HG02884 (cell line): ENCODE measurements at regions not wholly inside any gene's neighbourhood (a gene's known extent, or its start where the extent isn't known, plus 50 kb on each side); places are given as distances from the start of the nearest gene placed in this dataset.

Source experiments
- ATAC-seq: cut with Tn5 transposase; IDR thresholded peaks from one replicate; pipeline ENCODE4 v1.9.1; 2021; ENCODE audit warnings: mild to moderate bottlenecking, moderate library complexity; ENCODE audit not compliant: unreplicated experiment

DNA sequence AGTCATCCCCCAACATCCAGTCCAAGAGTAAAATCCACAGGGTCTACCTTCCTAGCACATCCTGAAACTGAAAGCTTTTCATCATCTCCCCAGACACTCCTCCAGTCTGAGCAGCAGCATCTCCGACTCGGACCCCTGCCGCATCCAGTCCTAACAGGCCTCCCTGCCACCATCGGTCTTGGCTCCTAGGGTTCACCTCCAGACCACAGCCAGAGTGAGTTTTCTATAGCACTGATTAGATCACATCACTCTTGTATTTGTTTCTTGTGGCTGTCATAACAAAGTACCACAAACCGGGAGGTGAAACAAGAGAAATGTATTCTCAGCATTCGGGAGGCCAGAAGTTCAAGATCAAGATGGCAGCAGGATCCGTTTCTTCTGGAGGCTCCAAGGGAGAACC, 187.8 kb downstream of the TOMM20 start:
- no peak for ATAC-seq

DNA sequence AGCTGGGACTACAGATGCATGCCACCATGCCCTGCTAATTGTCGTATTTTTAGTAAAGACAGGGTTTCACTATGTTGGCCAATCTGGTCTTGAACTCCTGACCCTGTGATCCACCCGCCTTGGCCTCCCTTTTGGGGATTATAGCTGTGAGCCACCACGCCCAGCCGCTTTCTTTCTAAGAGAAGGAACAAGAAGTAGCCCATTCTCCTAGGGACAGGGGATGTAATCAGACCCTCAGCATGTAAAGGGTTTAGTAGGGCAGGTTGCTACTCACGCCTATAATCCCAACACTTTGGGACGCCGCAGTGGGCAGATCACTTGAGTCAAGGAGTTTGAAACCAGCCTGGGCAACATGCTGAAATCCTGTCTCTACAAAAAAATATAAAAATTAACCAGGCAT, 189.7 kb downstream of the TOMM20 start:
- ATAC-seq, result no peak

DNA sequence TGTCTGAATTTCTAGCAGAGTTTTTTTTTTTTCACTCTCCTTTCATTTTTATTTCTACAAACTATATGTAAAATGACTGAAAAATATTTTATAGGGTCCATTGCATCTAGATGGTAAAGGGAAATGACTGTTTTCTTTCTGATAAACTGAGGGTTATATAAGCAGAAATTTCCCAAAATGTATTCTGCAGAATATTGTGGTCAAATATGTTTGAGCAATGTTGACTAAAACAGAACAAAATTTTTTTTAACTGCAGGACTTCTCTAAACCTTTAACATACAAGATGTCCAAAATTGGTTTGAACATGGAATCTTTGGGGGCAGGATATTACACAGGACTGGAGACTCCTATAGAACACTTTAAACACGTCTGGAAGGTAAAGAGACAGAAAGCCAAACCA, 190.5 kb downstream of the TOMM20 start:
- no peak for ATAC-seq

DNA sequence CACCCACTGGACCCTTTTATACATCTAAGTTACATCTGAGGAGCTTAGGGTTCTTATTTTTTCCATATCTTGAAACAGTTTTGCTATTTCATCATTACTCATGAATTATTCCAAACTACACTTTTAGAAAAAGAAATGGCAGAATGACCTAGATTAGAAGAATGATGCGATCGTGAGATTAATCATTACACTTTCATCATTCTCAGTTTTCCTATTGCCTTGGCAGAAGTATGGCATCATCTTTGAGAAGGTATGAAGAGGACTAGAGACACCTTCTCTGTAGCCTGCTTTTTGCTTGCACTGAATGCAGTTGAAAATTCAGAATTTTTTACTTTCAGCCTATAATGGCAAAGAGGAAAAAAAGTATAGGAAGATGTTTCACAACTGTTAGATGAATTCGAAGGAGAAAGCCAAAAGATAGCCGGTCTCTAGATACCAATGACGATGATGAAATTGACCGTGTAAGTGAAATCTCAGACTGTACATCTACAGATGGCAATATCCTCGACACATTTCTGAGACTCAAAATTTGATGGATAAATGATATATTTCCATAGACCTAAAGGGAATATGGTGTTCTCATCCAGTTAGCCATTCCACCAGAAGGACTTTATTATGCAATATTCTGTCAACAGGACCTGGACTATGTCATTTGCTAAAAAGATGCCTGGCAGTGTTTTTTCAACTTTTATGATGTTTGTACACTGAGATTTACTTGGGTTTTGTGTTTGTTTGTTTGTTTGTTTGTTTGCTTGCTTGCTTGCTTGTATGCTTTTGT, 191.8 kb downstream of the TOMM20 start:
- no peak for ATAC-seq

DNA sequence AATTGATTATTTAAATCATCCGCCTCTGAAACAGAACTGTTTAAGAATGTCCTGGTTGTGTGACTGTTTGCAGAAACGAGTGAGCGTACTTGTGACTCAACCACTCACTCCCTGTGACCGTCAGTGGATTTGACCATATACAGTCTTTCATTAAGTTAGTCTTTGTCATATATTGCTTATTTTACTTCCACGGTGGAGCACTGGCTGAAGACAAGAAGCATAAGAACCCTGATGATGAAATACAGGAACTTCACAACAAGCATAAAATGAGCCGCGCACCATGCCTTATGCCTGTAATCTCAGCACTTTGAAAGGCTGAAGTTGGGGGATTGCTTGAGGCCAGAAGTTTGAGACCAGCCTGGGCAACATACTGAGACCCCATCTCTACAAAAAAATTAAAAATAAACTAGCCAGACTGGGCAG, 194.0 kb downstream of the TOMM20 start:
- ATAC-seq, result no peak

DNA sequence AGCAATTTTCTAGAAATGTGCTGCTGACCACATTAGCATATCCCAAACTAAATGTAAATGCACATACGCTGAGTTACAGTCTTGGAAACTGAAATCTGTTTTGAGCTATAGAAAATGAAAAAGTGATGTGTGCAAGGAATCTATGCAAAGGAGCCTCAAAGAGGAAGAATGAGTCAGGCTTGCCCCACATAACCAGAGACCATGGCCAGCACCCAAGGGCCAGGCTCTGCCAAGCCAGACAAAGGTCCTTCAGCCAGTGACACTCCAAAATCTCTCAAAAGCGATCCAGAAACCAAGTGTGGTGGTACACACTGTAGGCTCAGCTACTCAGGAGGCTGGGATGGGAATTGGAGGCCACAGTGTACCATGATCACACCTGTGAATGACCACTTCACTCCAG, 195.2 kb downstream of the TOMM20 start:
- peak; percentile 88 for ATAC-seq

DNA sequence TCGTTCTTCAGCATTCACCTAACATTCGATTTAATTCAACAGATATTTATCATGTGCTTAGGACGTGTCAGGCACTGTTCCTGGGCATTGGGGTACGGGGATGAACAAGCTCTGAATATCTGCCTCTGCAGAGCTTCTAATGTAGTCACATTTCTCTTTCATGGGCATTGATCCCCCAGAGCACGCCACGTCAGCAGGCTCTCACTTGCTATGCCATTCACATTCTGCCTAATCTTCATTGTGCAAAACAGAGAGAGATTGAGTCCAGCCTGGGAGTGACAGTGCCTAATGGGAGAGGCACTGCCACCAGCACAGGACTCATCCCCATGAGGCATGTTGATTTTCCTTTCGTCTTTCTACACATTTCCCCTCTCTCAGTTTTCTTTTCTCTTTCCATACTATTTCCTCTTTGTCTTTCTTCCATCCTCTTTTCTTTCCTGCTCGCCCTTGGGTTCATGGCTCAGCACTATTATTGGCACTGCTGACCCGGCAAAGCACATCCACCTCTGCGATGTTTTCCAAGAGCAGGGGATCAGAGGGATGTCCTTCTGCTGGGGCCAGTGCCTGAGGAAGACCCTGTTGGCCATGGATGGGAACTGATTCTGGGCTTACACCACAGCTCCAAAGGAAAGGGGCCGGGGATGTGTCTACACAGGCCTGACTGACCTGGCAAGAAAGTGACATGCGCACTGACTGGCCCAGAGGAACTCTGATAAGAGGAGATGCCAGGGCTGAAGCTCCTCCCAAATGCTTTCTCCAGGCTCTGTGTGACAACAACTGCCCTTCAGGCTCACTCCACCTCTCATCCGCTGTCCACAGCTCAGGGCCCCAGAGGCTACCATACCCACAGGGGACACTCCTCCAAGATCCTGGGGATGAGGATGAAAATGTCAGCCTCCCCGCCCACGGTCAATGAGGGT, 195.9 kb downstream of the TOMM20 start:
- ATAC-seq, result peak; percentile 5

DNA sequence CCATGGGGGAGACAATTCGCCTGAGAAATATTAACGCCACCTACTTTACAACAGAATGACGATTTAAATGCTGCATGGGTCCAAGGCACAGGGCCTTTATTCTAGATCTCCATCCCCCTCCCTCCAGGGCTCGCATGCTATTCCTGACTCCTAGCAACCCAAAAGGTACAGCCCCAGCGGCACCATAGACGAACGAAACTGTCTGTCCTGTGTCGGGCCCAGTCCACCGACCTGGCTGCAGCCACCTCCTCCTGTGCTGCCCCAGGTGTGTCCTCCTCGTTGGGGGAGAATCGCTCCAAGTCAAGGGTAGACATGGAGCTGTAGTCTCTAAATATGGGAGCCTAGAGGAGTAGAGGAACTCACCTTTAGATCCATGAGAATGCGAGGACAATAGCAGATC, 196.5 kb downstream of the TOMM20 start:
- ATAC-seq, result no peak

DNA sequence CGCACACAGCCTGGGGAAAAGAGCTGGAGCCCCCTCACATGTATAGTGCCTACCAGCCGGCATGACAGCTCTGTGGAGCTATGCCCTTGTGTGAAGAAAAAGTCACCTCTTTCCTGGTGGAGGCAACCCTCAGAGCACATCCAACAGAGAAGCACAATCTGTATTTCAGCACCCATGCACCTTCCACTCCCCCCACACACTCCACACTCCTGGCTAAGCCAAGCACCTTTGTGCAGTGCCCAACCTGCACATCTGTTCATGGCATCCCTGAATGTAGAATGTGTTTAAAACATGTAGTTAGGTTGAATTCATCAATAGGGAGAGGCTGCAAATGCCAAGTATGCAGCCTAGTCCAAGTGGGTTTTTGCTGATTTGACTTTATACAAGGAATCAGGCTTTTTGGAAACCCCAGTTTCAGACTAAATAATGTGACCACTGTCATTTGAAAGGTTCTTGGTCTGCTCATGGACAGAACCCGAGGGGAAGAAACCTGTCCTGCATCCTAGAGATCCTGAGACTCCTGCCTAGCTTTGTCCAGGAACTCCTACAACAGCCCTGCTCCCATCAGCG, 197.1 kb downstream of the TOMM20 start:
- no peak for ATAC-seq

DNA sequence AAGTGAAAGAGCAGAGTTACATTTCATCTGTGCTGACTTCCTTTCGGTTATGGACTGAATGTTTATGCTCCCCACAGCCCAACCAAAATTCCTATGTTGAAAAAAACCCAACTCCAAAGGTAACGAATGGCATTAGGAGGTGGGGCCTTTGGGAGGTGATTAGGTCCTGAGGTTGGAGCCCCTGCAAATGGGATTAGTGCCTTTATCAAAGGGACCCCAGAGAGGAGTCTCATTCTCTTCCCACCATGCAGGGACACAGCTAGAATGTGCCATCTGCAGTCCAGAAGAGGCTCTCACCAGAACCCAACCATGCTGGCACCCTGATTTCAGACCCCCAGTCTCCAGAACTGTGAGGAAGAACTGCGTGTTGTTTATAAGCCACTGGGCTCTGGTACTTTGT, 199.3 kb downstream of the TOMM20 start:
- no peak for ATAC-seq

DNA sequence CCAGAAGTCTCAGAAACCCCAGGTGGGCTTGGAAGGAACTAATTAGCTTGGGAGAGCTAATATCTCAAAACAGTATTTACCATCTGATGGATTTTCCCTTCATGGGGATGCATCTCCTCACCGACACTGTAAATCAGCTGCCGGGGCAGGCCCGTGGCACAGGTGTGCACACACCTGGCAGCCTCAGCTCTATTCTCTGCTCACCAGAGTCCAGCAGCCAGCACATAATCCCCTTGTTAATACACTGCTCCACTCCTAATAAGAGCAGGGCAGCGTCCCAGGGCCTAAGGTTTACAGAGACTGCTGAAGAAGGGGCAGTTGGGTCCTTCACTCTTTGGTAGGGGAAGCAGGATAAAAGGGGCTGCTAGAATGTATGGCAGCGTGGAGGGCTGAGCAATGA, 200.0 kb downstream of the TOMM20 start:
- ATAC-seq, result no peak

DNA sequence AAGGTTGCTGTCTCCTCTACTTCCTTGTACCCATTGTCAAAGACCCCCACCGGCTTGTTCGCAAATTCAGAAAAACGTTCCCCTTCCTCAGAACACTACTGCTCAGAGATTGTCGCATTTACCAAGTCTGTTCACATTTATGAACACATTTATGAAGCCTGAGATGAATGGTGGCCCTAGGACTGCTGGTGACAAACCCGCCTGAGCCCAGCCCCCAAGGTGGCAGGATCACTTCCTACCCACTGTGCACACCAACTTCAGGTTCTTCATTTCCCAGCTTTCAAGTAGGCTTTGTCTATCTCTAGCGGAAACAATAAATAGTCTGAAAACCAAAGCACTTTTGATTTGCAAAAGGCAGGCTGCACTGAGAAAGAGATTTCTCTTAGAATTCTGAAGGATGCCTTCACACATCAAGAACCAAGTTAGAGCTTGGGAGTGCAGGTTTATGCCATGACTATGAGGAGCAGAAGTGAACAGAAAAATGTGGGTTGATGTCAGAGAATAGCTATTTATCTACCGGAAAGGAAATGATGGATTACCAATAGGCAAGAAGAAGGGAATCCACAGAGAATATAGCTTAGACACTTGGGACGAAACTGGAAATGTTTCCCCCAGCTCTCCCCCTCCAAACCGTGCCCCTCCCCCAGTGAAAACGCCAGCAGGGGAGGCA, 200.5 kb downstream of the TOMM20 start:
- ATAC-seq, result no peak

DNA sequence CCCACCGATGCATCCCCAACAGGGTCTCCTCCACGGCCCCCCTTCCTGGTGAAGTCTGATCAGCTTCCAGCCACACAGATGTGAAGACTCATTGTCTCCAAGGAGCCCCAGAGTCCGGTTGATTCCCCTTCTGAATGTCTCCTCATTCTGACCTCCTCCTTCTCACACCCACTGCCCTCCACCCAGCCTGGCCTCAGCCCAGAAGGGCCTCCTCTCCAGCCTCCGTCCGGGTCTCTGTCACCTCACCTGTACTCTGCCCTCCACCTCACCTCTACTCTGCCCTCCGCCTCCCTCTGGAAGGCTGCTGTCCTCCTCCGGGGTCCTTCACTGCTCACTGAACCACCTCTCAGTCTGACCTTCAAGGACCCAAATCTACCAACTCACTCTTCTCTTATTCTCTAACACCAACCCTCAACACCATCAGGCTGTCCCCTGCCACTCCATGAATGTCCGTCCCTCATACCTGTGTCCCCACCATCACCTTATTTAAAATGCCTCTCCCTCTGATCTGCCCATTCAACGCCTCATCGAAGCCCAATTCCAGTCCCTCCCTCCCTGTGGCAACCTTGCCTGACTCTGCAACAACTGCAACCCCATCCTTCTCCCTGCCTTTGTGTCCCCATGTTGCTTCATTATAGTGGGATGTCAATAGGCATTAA, 201.2 kb downstream of the TOMM20 start:
- ATAC-seq, result no peak

DNA sequence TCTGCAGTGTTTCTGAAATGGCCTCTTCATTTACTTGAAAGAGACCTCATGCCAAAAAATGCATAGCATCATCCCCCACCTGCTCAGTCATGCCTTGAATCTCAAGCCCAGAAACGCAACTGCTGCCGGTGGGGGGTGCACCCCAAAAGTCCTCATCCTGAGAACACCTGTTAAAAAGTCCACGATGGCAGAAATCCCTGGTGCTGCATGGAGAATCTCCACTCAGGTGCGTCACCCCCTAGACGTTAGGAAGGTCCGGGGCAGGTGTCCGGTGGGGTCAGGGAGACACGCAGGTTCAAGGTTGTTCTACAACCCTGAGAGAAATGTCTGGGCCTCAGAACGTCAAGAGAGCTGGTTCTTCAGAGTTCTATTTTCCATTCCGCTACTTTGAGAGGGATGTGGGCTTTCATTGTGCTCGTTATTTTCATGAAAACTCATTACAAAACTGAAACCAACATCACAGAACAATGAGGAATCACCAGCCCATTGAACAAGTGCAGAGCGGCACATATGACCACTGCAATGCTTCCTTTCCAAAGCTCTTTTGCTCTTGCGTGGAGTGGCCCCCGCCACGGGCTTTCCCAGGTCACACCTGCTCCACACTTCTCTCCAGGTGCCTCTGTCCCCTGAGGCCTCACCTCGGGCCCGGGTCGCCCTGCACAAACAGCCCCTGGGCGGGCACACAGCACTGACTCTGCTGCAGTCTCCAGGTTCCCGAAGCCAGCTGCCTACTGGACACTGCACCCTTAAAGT, 201.9 kb downstream of the TOMM20 start:
- peak; percentile 73 for ATAC-seq

DNA sequence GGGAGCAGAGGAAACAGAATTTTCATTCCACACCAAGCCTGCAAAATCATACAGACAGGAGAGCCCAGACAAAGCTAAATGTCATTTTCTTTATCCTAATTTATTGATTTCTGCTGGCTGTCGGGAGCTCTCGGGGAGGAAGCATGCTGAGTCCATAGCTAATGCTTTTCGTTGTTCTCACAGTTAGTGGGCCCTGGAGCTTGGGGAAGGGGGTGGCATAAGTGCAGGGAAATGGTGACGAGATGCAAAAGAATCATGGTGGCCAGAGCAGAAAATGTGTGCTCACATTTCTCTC, 202.4 kb downstream of the TOMM20 start:
- ATAC-seq, result no peak

DNA sequence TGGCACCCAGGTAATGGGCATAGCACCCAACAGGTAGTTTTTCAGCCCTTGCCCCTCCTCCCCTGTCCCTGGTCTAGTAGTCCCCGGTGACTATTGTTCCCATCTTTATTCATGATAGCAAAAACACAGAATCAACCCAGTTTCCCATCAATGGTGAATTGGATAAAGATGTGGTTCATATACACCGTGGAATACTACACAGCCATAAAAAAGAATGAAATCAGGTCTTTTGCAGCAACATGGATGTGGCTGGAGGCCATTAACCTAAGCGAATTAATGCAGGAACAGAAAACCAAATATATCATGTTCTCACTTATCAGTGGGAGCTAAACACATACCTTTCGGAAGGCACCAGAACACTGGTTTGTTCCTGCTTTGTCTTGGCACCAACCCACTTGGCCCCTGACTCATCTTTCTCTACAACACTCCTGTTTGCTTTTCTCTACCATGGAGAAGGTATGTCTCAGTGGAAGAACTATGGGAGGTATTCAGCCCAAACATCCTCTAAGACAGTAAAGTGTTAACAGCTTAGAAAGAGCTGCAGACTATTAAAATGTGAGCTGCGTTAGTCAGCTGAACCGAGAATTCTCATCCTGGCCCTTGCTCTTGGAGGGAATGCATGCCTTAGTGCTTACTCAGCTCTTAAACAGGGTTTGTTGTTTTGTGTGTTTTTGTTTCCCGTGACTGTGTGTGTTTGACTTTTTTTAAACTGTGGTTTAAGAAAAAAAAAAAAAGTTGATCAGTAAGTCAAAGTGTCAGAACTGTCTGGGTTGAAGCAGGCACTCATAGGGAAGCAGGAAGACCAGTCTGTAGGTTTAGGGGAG, 203.0 kb downstream of the TOMM20 start:
- no peak for ATAC-seq

DNA sequence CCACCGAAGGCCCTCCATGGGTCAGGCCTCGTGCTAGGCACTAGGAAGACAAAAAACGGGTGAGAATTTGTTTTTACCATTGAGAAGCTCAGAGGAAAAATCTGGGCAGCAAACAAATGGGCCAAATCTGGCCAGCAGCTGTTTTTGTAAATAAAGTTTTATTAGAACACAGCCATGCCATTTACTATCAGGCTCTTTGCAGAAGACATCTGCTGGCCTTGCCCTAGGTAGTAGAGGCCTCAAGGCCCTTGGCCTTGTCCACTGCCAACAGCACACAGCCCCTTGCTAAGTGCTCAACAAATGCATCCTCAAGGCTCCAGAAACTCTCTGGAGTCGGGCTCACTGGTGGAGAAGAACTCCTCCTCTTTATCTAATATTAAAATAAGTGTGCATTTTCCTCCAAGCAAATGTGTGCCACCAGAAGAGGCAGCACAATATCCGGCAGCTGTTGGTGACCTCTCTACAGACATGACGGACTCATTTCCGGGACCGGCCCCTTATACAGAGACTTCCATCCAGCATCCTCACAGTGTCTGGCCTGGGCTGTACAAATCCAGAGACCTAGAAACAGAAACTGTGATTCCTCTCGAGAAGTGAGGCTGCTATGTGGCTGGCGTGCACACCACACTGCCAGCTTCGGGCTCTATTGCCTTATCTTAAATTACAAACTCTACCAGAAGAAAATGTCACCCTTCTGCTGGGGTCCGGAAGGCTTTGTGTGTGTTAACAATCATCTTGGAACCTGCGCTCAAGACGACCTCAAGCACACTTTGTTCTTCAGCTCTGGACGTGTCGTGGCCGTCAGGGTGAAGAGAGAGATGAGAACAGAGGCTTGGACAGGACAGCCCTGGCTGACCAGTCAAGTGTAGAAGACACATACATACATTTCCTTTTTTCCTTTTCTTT, 203.9 kb downstream of the TOMM20 start:
- no peak for ATAC-seq

DNA sequence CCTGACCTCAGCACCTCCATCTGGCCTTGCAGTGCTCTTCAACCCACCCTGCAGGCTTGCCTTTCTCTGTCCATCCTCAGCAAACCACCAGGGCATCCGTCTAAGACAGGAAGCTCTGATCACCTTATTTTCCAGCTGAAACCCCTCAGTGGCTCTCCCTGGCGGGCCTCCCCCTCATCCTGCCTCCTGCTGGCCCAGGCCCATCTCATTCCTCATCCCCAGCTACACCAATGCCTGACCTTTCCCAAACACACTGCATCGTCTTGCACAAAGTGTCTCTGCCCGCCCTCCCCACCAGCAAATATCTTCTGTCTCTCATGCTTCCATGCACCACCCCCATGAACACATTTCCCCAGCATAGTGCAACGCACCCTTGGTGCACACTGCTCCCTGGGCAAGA, 205.0 kb downstream of the TOMM20 start:
- no peak for ATAC-seq
